GM12875 (cell line): ENCODE measurements at regions not wholly inside any gene's neighbourhood (a gene's known extent, or its start where the extent isn't known, plus 50 kb on each side); places are given as distances from the start of the nearest gene placed in this dataset.

Experiments
- H3K4me3 ChIP-seq: one replicate; pipeline ENCODE4 v1.5.1; 2011; ENCODE audit warnings: low read depth, low read length, control low read depth
- TF ChIP-seq, protein P1 (sequence below): IDR thresholded peaks from 2 replicates; pipeline ENCODE4 v1.5.1; 2011; ENCODE audit warnings: low read depth, mild to moderate bottlenecking, control low read depth, inconsistent platforms, low read length, moderate library complexity, borderline replicate concordance; ENCODE audit not compliant: insufficient read depth

DNA sequence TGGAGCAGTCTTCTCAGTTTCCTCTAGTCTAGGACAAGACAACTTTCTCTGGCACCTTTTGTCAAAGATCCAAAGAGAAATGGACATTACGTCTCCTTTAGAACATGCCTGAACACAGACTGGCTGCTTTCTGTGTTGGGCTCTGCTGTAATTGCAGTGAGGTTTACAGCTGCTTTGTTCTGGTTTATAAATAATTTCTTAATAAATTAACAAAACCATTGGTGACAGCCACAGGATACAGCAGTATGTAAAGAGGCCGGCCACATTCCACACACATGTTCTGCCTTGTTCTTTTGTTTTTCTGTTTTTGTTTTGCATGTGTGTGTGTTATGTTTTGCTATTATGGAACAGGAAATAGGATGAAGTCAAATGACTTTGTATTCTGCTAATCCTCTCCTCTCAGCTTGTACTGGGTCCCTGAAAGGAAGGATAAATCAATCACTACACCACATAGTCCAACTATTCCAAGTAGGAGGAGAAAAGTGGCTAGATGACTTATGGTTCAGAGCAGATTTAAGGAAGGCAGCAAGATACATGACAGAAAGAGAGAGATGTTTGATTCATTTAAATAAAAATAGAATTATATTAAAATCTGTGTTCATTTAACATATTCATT, 161.5 kb upstream of the ESRRG start:
- TF ChIP-seq, protein P1, sequence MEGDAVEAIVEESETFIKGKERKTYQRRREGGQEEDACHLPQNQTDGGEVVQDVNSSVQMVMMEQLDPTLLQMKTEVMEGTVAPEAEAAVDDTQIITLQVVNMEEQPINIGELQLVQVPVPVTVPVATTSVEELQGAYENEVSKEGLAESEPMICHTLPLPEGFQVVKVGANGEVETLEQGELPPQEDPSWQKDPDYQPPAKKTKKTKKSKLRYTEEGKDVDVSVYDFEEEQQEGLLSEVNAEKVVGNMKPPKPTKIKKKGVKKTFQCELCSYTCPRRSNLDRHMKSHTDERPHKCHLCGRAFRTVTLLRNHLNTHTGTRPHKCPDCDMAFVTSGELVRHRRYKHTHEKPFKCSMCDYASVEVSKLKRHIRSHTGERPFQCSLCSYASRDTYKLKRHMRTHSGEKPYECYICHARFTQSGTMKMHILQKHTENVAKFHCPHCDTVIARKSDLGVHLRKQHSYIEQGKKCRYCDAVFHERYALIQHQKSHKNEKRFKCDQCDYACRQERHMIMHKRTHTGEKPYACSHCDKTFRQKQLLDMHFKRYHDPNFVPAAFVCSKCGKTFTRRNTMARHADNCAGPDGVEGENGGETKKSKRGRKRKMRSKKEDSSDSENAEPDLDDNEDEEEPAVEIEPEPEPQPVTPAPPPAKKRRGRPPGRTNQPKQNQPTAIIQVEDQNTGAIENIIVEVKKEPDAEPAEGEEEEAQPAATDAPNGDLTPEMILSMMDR: no peak
- H3K4me3 ChIP-seq: no peak overlapping the region

DNA sequence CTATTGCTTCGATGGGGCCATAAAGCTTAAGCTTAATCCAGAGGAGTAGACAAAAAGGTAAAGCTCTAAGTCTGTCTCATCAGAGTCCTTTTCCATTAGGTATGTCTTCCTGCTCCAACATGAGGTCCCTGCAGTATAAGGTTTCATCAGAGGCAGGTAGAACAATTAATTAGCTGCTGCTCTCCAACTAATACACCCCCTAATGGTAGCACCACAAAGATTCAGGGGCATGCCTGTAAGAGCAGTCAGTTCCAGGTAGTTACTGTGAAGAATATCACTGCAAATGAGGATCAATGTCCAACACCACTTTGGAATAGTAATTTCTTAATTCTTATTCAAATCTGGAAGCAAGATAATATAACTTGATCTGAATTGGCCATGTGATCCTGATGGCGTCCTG, 160.3 kb upstream of the ESRRG start:
- TF ChIP-seq, protein P1: no peak
- H3K4me3 ChIP-seq: no peak overlapping the region

DNA sequence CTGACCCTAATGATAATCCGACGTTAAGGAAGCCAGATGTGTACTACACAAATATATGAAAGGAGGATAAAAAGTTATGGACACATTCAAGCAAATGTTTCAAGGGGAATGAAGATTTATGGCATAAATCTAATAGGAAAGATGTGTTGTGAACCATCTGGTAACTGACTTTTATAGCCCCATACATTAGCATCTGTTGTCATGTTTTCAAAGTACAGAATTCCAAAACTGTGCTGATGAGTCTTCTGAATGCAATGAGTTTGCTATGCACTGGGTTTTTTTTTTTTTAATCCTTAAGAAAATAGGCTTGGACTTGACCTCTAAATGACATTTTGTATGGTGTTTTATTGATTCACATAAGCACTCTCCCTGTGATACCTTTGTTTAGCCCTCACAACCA, 158.5 kb upstream of the ESRRG start:
- TF ChIP-seq, protein P1: no peak
- no peak overlapping the region for H3K4me3 ChIP-seq

DNA sequence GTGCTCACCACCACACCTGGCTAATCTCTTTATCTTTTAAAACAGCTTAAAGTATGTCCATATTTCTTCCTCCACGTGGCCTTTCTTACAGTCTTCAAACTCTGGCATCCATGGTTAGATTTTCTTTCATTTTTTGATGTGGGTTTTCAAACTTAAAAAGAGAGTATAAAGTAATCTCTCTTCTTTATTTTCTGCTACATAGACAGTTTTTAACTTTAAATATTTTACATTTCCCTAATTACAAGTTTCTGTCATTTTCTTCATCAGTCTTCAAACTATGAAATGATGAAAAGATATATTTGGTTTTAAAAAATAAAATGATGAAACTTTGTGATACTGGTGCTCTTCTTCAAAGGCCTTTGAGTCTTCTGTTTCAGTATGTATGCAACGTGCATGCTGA, 143.5 kb upstream of the ESRRG start:
- no peak overlapping the region for H3K4me3 ChIP-seq
- TF ChIP-seq, protein P1: no peak

DNA sequence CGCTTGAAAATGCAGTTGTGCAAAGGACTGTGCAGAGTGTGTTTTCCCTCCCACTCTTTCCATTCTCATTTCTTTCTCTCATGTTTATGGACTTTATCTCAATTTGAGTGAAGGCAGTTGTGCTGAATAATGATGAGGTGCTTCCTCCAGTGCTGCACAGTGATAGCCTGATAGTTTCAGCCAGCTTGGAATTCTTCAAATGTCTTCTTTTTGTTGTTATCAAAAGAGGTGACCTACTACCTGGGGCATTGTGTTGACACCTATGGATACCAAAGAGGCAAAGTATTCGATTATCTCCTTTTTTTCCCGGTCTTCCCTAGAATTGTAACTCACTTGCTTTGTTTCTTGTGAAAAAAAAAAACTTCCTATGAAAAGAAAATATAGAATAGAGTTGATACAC, 132.6 kb upstream of the ESRRG start:
- TF ChIP-seq, protein P1: no peak

DNA sequence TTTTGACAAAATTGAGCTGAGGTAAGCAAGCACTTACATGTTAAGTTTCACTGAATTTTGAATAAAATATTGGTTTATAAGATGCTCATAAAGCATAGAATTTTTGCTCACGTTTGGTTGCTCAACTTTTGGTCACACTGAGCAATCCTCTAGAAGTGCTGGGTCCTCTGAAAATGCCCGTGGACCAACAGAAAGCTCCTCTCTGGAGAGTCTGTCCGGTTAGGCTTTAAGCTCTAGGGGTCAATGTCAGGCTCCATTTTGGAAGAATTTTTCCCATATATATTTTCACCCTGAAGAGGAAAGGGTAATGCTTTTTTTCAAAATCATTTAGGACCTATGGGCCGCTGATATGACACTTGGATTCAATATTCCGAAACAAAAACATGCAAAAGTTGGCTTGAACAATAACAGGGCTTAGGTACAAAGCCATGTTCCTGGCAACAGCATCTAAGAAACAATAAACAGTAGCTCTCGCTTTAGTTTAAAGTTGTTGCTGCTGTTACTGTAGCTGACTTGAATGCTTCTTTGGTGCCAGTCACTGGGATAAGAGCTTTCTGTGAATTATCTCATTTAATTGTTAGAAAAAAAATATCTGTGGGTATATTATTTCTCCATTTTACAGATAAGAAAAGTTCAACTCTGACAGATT, 131.7 kb upstream of the ESRRG start:
- TF ChIP-seq, protein P1: no peak
- no peak overlapping the region for H3K4me3 ChIP-seq

More for the DNA sequence above, 132.6 kb upstream of the ESRRG start:
- H3K4me3 ChIP-seq: no peak overlapping the region

DNA sequence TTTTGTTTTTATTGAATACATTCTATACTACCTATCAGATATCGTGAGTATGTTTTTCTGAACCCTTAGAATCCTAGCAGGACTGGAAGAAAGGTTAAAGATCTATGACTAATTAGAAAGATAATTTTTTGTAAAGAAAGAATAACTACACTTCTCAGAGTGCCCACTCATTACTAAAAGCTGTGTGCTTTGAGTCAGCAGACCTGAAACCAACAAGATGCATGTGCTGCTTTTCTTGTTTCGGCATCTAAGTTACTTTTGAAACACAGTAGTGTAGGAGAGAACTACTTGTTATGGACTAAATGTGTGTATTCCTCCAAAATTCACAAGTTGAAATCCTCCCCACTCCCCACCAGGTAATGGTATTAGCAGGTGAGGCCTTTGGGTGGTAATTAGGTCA, 127.8 kb upstream of the ESRRG start:
- H3K4me3 ChIP-seq: no peak overlapping the region
- TF ChIP-seq, protein P1: no peak
